ENCODE measurements at regions not wholly inside any gene's neighbourhood (a gene's known extent, or its start where the extent isn't known, plus 50 kb on each side); places are given as distances from the start of the nearest gene placed in this dataset.

GRCh38 chr4:34181311-34181841 is 2062.9 kb downstream of the ARAP2 start:
- Histone ChIP-seq H4K20me1 (ENCODE audit: insufficient read depth, low read length) (no peaks in the 10 kb centered on the region), H3K4me1 (ENCODE audit: control insufficient read depth in 1 of 2, insufficient read depth in 2 of 2, low read length in 2 of 2) (no peaks in the 10 kb centered on the region), H3K9ac (ENCODE audit: insufficient read depth, low read length, poor library complexity, severe bottlenecking) (no peak overlapping the region), H3K27me3 (ENCODE audit: control insufficient read depth in 2 of 2, insufficient read depth in 2 of 2, low read length in 2 of 2) (no peaks in the 10 kb centered on the region), H3K4me2 (replicated peaks; ENCODE audit: extremely low read depth, low read length, poor library complexity, severe bottlenecking) (no peak overlapping the region), H3K9me3 (replicated peaks in 1 of 2; ENCODE audit: control insufficient read depth in 1 of 2, insufficient read depth in 1 of 2, low read length in 2 of 2) (no peaks in the 10 kb centered on the region), H3K36me3 (replicated peaks in 1 of 2; ENCODE audit: control insufficient read depth in 1 of 2, insufficient read depth in 2 of 2, low read length in 2 of 2) (no peaks in the 10 kb centered on the region), H2AFZ (ENCODE audit: insufficient read depth, low read depth, low read length, poor library complexity, severe bottlenecking) (no peak overlapping the region), H3K27ac (ENCODE audit: low read depth in 1 of 2, low read length in 2 of 2) (no peak overlapping the region), H3K79me2 (ENCODE audit: insufficient read depth, low read length) (no peaks in the 10 kb centered on the region), H3K4me3 (replicated peaks in 1 of 3; ENCODE audit: low read depth in 2 of 3, low read length in 3 of 3) (no peak overlapping the region)
- intact Hi-C loops (cut with micrococcal nuclease) = no loop called here
- H3K36me3 Mint-ChIP-seq = no peaks in the 10 kb centered on the region
- no peak overlapping the region for H3K27ac Mint-ChIP-seq
- H3K4me1 Mint-ChIP-seq = no peaks in the 10 kb centered on the region
- TF ChIP-seq, protein P1, sequence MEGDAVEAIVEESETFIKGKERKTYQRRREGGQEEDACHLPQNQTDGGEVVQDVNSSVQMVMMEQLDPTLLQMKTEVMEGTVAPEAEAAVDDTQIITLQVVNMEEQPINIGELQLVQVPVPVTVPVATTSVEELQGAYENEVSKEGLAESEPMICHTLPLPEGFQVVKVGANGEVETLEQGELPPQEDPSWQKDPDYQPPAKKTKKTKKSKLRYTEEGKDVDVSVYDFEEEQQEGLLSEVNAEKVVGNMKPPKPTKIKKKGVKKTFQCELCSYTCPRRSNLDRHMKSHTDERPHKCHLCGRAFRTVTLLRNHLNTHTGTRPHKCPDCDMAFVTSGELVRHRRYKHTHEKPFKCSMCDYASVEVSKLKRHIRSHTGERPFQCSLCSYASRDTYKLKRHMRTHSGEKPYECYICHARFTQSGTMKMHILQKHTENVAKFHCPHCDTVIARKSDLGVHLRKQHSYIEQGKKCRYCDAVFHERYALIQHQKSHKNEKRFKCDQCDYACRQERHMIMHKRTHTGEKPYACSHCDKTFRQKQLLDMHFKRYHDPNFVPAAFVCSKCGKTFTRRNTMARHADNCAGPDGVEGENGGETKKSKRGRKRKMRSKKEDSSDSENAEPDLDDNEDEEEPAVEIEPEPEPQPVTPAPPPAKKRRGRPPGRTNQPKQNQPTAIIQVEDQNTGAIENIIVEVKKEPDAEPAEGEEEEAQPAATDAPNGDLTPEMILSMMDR (IDR thresholded peaks at IDR 0.05) = no peak
- H3K4me3 Mint-ChIP-seq = no peak overlapping the region
- H3K9me3 Mint-ChIP-seq = peaks cover 0 to 2% (median 0%) of the 10 kb centered on the region in 7 donors
- WGBS (ENCODE audit: insufficient coverage) = no CpG with 5 or more reads among the region's 2 CpGs
- no peaks in the 10 kb centered on the region for H3K27me3 Mint-ChIP-seq (ENCODE audit: low read depth in 3 of 3)
- DNase-seq = no peak

DNA sequence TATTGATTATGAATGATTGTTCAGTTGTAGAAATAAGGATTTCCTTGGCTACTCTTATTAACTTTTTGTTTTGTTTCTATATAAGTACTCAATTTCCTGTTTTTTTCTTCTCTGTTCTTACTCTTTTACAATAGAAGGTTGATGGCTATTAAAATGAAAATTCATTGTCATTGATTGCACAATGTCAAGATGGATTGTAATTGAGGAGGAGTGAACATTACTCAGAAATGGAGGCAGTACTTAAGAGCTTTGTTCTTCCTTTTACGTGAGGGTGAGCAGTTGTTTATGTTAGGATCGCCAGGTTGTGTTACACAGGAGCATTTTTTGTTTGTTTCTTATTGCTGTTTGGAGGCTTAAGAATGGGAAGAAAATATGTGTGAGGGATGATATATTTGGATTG is 2062.4 kb downstream of the ARAP2 start:
- Histone ChIP-seq H3K4me2 (replicated peaks; ENCODE audit: extremely low read depth, low read length, poor library complexity, severe bottlenecking) (no peak overlapping the region), H3K27me3 (ENCODE audit: control insufficient read depth in 2 of 2, insufficient read depth in 2 of 2, low read length in 2 of 2) (no peaks in the 10 kb centered on the region), H3K9ac (ENCODE audit: insufficient read depth, low read length, poor library complexity, severe bottlenecking) (no peak overlapping the region), H2AFZ (ENCODE audit: insufficient read depth, low read depth, low read length, poor library complexity, severe bottlenecking) (no peak overlapping the region), H3K27ac (ENCODE audit: low read depth in 1 of 2, low read length in 2 of 2) (no peak overlapping the region), H3K79me2 (ENCODE audit: insufficient read depth, low read length) (no peaks in the 10 kb centered on the region), H3K4me3 (replicated peaks in 1 of 3; ENCODE audit: low read depth in 2 of 3, low read length in 3 of 3) (no peak overlapping the region), H3K9me3 (replicated peaks in 1 of 2; ENCODE audit: control insufficient read depth in 1 of 2, insufficient read depth in 1 of 2, low read length in 2 of 2) (no peaks in the 10 kb centered on the region), H4K20me1 (ENCODE audit: insufficient read depth, low read length) (no peaks in the 10 kb centered on the region), H3K36me3 (replicated peaks in 1 of 2; ENCODE audit: control insufficient read depth in 1 of 2, insufficient read depth in 2 of 2, low read length in 2 of 2) (no peaks in the 10 kb centered on the region), H3K4me1 (ENCODE audit: control insufficient read depth in 1 of 2, insufficient read depth in 2 of 2, low read length in 2 of 2) (no peaks in the 10 kb centered on the region)
- Mint-ChIP-seq H3K9me3 (peaks cover 0 to 2% (median 0%) of the 10 kb centered on the region in 7 donors), H3K27me3 (ENCODE audit: low read depth in 3 of 3) (no peaks in the 10 kb centered on the region), H3K4me3 (no peak overlapping the region), H3K27ac (no peak overlapping the region), H3K4me1 (no peaks in the 10 kb centered on the region), H3K36me3 (no peaks in the 10 kb centered on the region)
- TF ChIP-seq, protein P1 (IDR thresholded peaks at IDR 0.05) = no peak
- WGBS (ENCODE audit: insufficient coverage) = 89% methylated on average over 2 of the region's 2 CpGs
- DNase-seq = no peak
- intact Hi-C loops (cut with micrococcal nuclease) = no loop called here
